OCI-LY3 (cell line): ENCODE measurements at regions not wholly inside any gene's neighbourhood (a gene's known extent, or its start where the extent isn't known, plus 50 kb on each side); places are given as distances from the start of the nearest gene placed in this dataset.

Experiments used
- EZH2phosphoT487 ChIP-seq: fragments of 200-600 bp; shearing (Covaris generic); IDR thresholded peaks from 2 replicates; pipeline ENCODE4 v1.6.1; 2018; ENCODE audit warnings: antibody characterized with exemption, mixed run types, low read depth
- TF ChIP-seq, protein P1 (sequence below): fragments of 200-600, 300-600 bp; sonication (generic); IDR thresholded peaks from 2 replicates; pipeline ENCODE4 v1.5.1; 2014; ENCODE audit warnings: antibody characterized with exemption, low read length, low read depth

- TF ChIP-seq, protein P1, sequence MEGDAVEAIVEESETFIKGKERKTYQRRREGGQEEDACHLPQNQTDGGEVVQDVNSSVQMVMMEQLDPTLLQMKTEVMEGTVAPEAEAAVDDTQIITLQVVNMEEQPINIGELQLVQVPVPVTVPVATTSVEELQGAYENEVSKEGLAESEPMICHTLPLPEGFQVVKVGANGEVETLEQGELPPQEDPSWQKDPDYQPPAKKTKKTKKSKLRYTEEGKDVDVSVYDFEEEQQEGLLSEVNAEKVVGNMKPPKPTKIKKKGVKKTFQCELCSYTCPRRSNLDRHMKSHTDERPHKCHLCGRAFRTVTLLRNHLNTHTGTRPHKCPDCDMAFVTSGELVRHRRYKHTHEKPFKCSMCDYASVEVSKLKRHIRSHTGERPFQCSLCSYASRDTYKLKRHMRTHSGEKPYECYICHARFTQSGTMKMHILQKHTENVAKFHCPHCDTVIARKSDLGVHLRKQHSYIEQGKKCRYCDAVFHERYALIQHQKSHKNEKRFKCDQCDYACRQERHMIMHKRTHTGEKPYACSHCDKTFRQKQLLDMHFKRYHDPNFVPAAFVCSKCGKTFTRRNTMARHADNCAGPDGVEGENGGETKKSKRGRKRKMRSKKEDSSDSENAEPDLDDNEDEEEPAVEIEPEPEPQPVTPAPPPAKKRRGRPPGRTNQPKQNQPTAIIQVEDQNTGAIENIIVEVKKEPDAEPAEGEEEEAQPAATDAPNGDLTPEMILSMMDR: no peak
- no peak for TF ChIP-seq EZH2phosphoT487
Measured at GRCh38 chr1:83102630-83103071, 896.3 kb downstream of the TTLL7 start.
